OCI-LY1 (cell line): ENCODE measurements at regions not wholly inside any gene's neighbourhood (a gene's known extent, or its start where the extent isn't known, plus 50 kb on each side); places are given as distances from the start of the nearest gene placed in this dataset.

Experiments
- EZH2 ChIP-seq: fragments of 200-600 bp; sonication (generic), shearing (Covaris generic); IDR thresholded peaks from 2 replicates; pipeline ENCODE4 v1.8.0; 2017; ENCODE audit warnings: borderline replicate concordance, mixed run types, mild to moderate bottlenecking, antibody characterized with exemption, low read length, moderate library complexity, mixed read lengths
- TF ChIP-seq, protein P1 (sequence below): fragments of 200-600 bp; sonication (generic), shearing (Covaris generic); IDR thresholded peaks from 2 replicates; pipeline ENCODE4 v1.5.1; 2017; ENCODE audit warnings: mild to moderate bottlenecking, antibody characterized with exemption, low read length, moderate library complexity, mixed read lengths

GRCh38 chr3:35968043-35968622, 328.8 kb downstream of the ARPP21 start:
- TF ChIP-seq, protein P1, sequence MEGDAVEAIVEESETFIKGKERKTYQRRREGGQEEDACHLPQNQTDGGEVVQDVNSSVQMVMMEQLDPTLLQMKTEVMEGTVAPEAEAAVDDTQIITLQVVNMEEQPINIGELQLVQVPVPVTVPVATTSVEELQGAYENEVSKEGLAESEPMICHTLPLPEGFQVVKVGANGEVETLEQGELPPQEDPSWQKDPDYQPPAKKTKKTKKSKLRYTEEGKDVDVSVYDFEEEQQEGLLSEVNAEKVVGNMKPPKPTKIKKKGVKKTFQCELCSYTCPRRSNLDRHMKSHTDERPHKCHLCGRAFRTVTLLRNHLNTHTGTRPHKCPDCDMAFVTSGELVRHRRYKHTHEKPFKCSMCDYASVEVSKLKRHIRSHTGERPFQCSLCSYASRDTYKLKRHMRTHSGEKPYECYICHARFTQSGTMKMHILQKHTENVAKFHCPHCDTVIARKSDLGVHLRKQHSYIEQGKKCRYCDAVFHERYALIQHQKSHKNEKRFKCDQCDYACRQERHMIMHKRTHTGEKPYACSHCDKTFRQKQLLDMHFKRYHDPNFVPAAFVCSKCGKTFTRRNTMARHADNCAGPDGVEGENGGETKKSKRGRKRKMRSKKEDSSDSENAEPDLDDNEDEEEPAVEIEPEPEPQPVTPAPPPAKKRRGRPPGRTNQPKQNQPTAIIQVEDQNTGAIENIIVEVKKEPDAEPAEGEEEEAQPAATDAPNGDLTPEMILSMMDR = no peak
- no peak for TF ChIP-seq EZH2
